Activated naive CD4-positive, alpha-beta T cell treated with anti-CD3 and anti-CD28 coated beads for 36 hours (primary cell): ENCODE measurements at regions not wholly inside any gene's neighbourhood (a gene's known extent, or its start where the extent isn't known, plus 50 kb on each side); places are given as distances from the start of the nearest gene placed in this dataset.

ENCODE experiments used
- CTCF ChIA-PET: fragments of 350-600 bp; sonication (Branson Sonifier 250); formaldehyde crosslinking; loops from one replicate; lab custom pipeline; 2021; ENCODE audit warnings: antibody characterized with exemption; lab: Charles Lee
- DNase-seq: peaks from one replicate; pipeline ENCODE4 v3.0.0-alpha.2; 2020
- H3K27ac Mint-ChIP-seq: one replicate; pipeline ENCODE4 v1.8.0; 2021; ENCODE audit warnings: mild to moderate bottlenecking, mixed read lengths
- H3K27me3 Mint-ChIP-seq: one replicate; pipeline ENCODE4 v1.8.0; 2021; ENCODE audit warnings: low read depth, mixed read lengths
- H3K36me3 Mint-ChIP-seq: one replicate; pipeline ENCODE4 v1.8.0; 2021; ENCODE audit warnings: low read depth, mixed read lengths
- H3K4me1 Mint-ChIP-seq: one replicate; pipeline ENCODE4 v1.8.0; 2021; ENCODE audit warnings: low read depth, mixed read lengths
- H3K4me3 Mint-ChIP-seq: one replicate; pipeline ENCODE4 v1.8.0; 2021; ENCODE audit warnings: mild to moderate bottlenecking, moderate library complexity, mixed read lengths
- H3K9me3 Mint-ChIP-seq: one replicate; pipeline ENCODE4 v1.8.0; 2021; ENCODE audit warnings: mixed read lengths
- intact Hi-C: fragments of 100-400 bp; cut with micrococcal nuclease; formaldehyde crosslinking; loops from one replicate; pipeline ENCODE4 v1.15.1; 2023

DNA sequence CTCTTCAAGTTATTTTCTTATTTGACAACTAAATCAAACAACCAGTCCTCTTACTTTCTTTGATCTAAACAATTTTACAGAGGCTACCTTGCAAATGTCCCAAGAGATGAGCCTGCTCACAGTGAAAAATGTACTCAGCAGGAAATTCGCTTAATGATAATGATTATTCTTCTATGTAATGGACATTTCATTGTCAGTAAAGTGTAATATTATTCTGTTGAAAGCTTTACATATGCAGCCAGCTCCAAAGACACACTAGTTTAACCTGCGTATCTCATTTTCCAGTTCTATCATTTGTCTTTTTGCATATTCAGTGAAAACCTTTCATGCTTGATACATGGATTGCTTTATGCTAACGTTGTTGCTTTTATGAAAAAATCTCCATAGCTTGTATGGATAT lies 758.7 kb upstream of the ZNF608 start:
- no peak overlapping the region for H3K4me3 Mint-ChIP-seq
- no peak for DNase-seq
- intact Hi-C loops = no loop called here
- CTCF ChIA-PET = no interaction called here
- no peaks in the 10 kb centered on the region for H3K36me3 Mint-ChIP-seq
- no peaks in the 10 kb centered on the region for H3K4me1 Mint-ChIP-seq
- no peaks in the 10 kb centered on the region for H3K27me3 Mint-ChIP-seq
- peaks cover 7% of the 10 kb centered on the region for H3K9me3 Mint-ChIP-seq
- H3K27ac Mint-ChIP-seq = no peak overlapping the region

GRCh38 chr5:125506124-125506523 lies 759.7 kb upstream of the ZNF608 start:
- Mint-ChIP-seq H3K27me3 (no peaks in the 10 kb centered on the region), H3K27ac (no peak overlapping the region), H3K36me3 (no peaks in the 10 kb centered on the region), H3K4me3 (no peak overlapping the region), H3K9me3 (peaks cover 7% of the 10 kb centered on the region), H3K4me1 (no peaks in the 10 kb centered on the region)
- intact Hi-C loops = no loop called here
- CTCF ChIA-PET = no interaction called here
- no peak for DNase-seq

GRCh38 chr5:125508225-125508624 lies 761.8 kb upstream of the ZNF608 start:
- DNase-seq = no peak
- H3K27ac Mint-ChIP-seq = no peak overlapping the region
- no peaks in the 10 kb centered on the region for H3K36me3 Mint-ChIP-seq
- intact Hi-C loops = no loop called here
- H3K4me3 Mint-ChIP-seq = no peak overlapping the region
- peaks cover 10% of the 10 kb centered on the region for H3K9me3 Mint-ChIP-seq
- CTCF ChIA-PET = no interaction called here
- no peaks in the 10 kb centered on the region for H3K27me3 Mint-ChIP-seq
- H3K4me1 Mint-ChIP-seq = no peaks in the 10 kb centered on the region

GRCh38 chr5:125510651-125511050 lies 764.2 kb upstream of the ZNF608 start:
- Mint-ChIP-seq H3K27me3 (no peaks in the 10 kb centered on the region), H3K4me1 (no peaks in the 10 kb centered on the region), H3K9me3 (peaks cover 10% of the 10 kb centered on the region), H3K27ac (no peak overlapping the region), H3K36me3 (no peaks in the 10 kb centered on the region), H3K4me3 (no peak overlapping the region)
- no peak for DNase-seq
- intact Hi-C loops = no loop called here
- CTCF ChIA-PET = no interaction called here

DNA sequence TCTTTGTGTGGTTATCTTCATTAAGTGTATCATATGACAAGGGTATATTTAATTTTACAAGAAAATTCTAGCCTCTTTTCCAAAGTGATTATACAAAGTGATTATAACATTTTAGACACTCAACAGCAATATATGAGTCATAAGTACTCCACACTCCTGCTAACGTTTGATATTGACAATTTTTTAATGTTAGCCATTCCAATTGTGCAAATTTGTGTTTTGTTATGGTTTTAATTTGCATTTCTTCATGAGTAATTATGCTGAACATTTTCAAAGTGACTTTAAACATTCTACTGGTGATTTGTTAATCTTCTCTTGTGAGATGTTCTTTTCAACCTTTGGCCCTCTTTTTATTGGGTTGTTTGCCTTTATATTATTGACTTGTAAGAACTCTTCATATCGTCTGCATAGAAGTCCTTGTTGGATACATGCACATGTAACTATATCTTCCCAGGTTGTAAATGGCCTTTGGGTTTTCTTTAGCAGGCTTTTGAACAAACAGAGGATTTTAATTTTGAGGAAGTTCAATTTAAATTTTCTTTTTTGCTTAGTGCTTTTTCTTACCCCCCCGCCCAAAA lies 771.6 kb upstream of the ZNF608 start:
- no peak for DNase-seq
- peaks cover 7% of the 10 kb centered on the region for H3K9me3 Mint-ChIP-seq
- H3K27me3 Mint-ChIP-seq = no peaks in the 10 kb centered on the region
- intact Hi-C loops = no loop called here
- no peaks in the 10 kb centered on the region for H3K36me3 Mint-ChIP-seq
- no peak overlapping the region for H3K27ac Mint-ChIP-seq
- H3K4me1 Mint-ChIP-seq = no peaks in the 10 kb centered on the region
- CTCF ChIA-PET = no interaction called here
- no peak overlapping the region for H3K4me3 Mint-ChIP-seq

GRCh38 chr5:125521289-125521688 lies 774.9 kb upstream of the ZNF608 start:
- peaks cover 5% of the 10 kb centered on the region for H3K9me3 Mint-ChIP-seq
- H3K4me3 Mint-ChIP-seq = no peak overlapping the region
- H3K27me3 Mint-ChIP-seq = no peaks in the 10 kb centered on the region
- H3K36me3 Mint-ChIP-seq = no peaks in the 10 kb centered on the region
- no peaks in the 10 kb centered on the region for H3K4me1 Mint-ChIP-seq
- DNase-seq = no peak
- CTCF ChIA-PET = no interaction called here
- intact Hi-C loops = no loop called here
- H3K27ac Mint-ChIP-seq = no peak overlapping the region

DNA sequence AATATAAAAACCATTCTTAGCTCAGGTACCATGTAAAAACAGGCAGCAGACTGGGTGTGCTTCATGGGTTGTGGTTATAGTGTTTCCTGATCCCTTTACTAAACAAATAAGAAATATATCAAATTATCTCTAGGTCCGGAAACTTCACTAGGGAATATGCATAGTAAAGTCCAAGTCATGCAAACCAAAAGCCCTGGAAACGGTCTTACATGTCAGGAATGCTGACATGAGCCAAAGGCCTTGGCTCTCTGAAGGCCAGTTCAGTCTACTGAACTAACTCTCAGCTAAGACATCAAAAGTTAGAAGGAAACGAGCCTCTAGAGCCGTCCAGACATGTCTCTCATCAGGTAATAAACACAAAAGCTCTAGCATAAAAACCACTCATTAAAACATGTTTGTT lies 778.9 kb upstream of the ZNF608 start:
- no peak for DNase-seq
- Mint-ChIP-seq H3K27ac (no peak overlapping the region), H3K9me3 (peaks cover 4% of the 10 kb centered on the region), H3K4me1 (no peaks in the 10 kb centered on the region), H3K36me3 (no peaks in the 10 kb centered on the region), H3K27me3 (no peaks in the 10 kb centered on the region), H3K4me3 (no peak overlapping the region)
- CTCF ChIA-PET = interaction anchor here (0.6 kb wide), 1 partner anchor 1409 kb away, joined by 3 read pairs; no protein-coding TSS in a partner anchor
- intact Hi-C loops = no loop called here

GRCh38 chr5:125526966-125527365 lies 780.5 kb upstream of the ZNF608 start:
- no peak overlapping the region for H3K4me3 Mint-ChIP-seq
- DNase-seq = no peak
- intact Hi-C loops = no loop called here
- no peaks in the 10 kb centered on the region for H3K36me3 Mint-ChIP-seq
- H3K27ac Mint-ChIP-seq = no peak overlapping the region
- H3K27me3 Mint-ChIP-seq = no peaks in the 10 kb centered on the region
- CTCF ChIA-PET = no interaction called here
- no peaks in the 10 kb centered on the region for H3K4me1 Mint-ChIP-seq
- peaks cover 2% of the 10 kb centered on the region for H3K9me3 Mint-ChIP-seq

- no peak overlapping the region for H3K4me3 Mint-ChIP-seq
- no peaks in the 10 kb centered on the region for H3K27me3 Mint-ChIP-seq
- CTCF ChIA-PET = no interaction called here
- no peaks in the 10 kb centered on the region for H3K4me1 Mint-ChIP-seq
- H3K27ac Mint-ChIP-seq = no peak overlapping the region
- H3K9me3 Mint-ChIP-seq = peaks cover 2% of the 10 kb centered on the region
- DNase-seq = no peak
- intact Hi-C loops = no loop called here
- no peaks in the 10 kb centered on the region for H3K36me3 Mint-ChIP-seq
Observed at GRCh38 chr5:125528881-125529280, 782.4 kb upstream of the ZNF608 start.

GRCh38 chr5:125530833-125531615 lies 784.6 kb upstream of the ZNF608 start:
- CTCF ChIA-PET = no interaction called here
- DNase-seq = no peak
- no peaks in the 10 kb centered on the region for H3K36me3 Mint-ChIP-seq
- H3K27me3 Mint-ChIP-seq = no peaks in the 10 kb centered on the region
- no peak overlapping the region for H3K27ac Mint-ChIP-seq
- intact Hi-C loops = no loop called here
- H3K4me1 Mint-ChIP-seq = no peaks in the 10 kb centered on the region
- peaks cover 5% of the 10 kb centered on the region for H3K9me3 Mint-ChIP-seq
- no peak overlapping the region for H3K4me3 Mint-ChIP-seq

DNA sequence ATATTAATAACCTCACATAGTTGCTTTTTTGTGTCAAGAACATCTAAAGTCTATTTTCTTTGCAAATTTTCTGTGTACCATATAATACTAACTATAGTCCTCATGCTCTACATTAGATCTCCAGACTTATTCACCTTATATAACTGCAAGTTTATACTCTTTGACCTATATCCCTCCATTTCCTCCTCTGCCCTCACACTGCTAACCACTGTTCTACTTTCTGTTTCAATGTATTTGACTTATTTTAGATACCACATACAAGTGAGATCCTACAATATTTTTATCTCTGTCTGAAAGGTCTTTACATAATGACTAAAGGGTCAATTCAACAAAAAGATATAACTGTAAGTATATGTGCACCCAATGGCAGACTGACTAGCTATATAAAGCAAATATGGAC lies 789.7 kb upstream of the ZNF608 start:
- no peak overlapping the region for H3K27ac Mint-ChIP-seq
- H3K4me3 Mint-ChIP-seq = no peak overlapping the region
- no peaks in the 10 kb centered on the region for H3K27me3 Mint-ChIP-seq
- H3K4me1 Mint-ChIP-seq = no peaks in the 10 kb centered on the region
- intact Hi-C loops = no loop called here
- CTCF ChIA-PET = no interaction called here
- peaks cover 15% of the 10 kb centered on the region for H3K9me3 Mint-ChIP-seq
- H3K36me3 Mint-ChIP-seq = no peaks in the 10 kb centered on the region
- DNase-seq = no peak

DNA sequence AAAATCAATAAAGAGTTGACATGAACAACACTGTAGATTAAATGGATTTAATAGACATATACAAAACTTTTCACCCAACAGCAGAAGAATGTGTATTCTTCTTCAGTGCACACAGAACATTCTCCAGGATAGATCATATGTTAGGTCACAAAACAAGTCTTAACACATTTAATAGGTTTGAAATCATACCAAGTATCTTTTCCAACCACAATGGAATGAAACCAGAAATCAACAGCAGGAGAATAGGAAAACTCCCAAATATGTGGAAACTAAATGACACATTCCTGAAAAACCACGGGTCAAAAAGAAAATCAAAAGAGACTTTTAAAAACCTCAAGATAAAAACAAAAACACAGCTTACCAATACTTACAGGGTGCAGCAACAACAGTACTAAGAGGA lies 790.1 kb upstream of the ZNF608 start:
- no peaks in the 10 kb centered on the region for H3K27me3 Mint-ChIP-seq

DNA sequence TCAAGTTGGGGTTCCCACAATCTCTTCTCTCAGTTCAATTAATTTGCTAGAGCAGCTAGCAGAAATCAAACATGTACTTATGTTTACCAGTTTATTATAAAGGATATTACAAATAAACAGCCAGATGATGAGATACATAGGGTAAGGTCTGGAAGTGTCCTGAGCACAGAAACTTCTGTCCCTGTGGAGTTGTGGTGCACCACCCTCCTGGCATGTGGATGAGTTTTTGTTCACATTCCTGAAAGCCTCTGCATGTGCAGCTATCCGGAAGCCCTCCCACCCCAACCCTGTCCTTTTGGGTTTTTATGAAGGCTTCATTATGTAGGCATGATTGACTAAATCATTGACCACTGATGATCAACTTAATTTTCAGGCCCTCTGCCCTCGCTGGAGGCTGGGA lies 791.2 kb upstream of the ZNF608 start:
- no peaks in the 10 kb centered on the region for H3K27me3 Mint-ChIP-seq
- H3K4me1 Mint-ChIP-seq = no peaks in the 10 kb centered on the region
- CTCF ChIA-PET = no interaction called here
- no peak overlapping the region for H3K4me3 Mint-ChIP-seq
- no peak overlapping the region for H3K27ac Mint-ChIP-seq
- H3K36me3 Mint-ChIP-seq = no peaks in the 10 kb centered on the region
- intact Hi-C loops = no loop called here
- no peak for DNase-seq
- H3K9me3 Mint-ChIP-seq = peaks cover 16% of the 10 kb centered on the region

More for the DNA sequence above, 790.1 kb upstream of the ZNF608 start:
- Mint-ChIP-seq H3K9me3 (peaks cover 16% of the 10 kb centered on the region), H3K4me1 (no peaks in the 10 kb centered on the region), H3K4me3 (no peak overlapping the region), H3K27ac (no peak overlapping the region), H3K36me3 (no peaks in the 10 kb centered on the region)
- CTCF ChIA-PET = no interaction called here
- no peak for DNase-seq
- intact Hi-C loops = no loop called here
